Fibroblast of the aortic adventitia (primary cell): ENCODE measurements at regions not wholly inside any gene's neighbourhood (a gene's known extent, or its start where the extent isn't known, plus 50 kb on each side); places are given as distances from the start of the nearest gene placed in this dataset.

Experiments used
- DNase-seq: peaks from one replicate; pipeline ENCODE4 v3.0.0-alpha.2; 2010; ENCODE audit warnings: low read depth
- H3K4me3 ChIP-seq: 2 replicates; pipeline ENCODE4 v1.5.1; 2011; ENCODE audit warnings: low read depth, mild to moderate bottlenecking, control low read depth, low read length, moderate library complexity
- TF ChIP-seq, protein P1 (sequence below): IDR thresholded peaks from 2 replicates; pipeline ENCODE4 v1.5.1; 2011; ENCODE audit warnings: mild to moderate bottlenecking, low read length, control low read depth, inconsistent platforms; ENCODE audit not compliant: insufficient read depth

DNA sequence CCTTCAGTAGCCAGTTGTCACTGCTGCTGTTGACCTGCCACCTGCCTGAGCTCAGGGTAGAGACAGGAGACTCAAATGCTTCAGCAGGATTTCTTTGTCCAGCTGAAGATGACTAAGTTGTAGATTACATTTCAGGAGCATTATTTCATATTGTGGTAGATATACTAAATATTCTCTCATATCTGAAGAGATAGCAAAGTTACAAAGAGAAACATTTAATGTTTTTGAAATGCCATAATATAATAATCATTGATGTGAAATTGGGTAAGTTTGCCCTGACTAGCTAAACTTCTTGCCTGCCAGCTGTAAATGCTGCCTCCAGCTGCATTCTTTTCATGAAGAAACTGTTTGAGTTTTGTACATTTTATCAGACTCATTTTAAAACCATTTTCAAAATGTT is 247.6 kb upstream of the CNKSR2 start:
- peak; percentile 2 for DNase-seq
- no peak overlapping the region for H3K4me3 ChIP-seq
- TF ChIP-seq, protein P1, sequence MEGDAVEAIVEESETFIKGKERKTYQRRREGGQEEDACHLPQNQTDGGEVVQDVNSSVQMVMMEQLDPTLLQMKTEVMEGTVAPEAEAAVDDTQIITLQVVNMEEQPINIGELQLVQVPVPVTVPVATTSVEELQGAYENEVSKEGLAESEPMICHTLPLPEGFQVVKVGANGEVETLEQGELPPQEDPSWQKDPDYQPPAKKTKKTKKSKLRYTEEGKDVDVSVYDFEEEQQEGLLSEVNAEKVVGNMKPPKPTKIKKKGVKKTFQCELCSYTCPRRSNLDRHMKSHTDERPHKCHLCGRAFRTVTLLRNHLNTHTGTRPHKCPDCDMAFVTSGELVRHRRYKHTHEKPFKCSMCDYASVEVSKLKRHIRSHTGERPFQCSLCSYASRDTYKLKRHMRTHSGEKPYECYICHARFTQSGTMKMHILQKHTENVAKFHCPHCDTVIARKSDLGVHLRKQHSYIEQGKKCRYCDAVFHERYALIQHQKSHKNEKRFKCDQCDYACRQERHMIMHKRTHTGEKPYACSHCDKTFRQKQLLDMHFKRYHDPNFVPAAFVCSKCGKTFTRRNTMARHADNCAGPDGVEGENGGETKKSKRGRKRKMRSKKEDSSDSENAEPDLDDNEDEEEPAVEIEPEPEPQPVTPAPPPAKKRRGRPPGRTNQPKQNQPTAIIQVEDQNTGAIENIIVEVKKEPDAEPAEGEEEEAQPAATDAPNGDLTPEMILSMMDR, result no peak

DNA sequence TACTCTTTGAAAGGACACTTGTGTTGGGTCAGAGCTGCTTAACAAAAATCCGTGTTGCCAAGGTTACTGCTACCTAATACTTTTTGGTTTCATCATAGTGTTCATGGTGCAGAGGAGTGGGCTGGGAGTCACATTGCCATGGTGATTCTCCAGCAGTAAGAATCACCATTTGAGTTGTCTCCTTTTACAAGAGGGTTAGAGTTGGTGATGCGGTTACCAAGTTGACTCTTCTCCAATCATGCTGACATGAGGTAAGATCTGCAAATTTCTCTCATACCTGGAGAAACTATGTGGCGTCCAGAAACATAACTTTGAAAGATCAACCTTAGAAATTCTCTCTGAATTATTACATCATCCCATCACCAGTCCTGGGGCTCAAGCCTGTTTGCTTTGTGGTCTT is 242.9 kb upstream of the CNKSR2 start:
- H3K4me3 ChIP-seq, result no peak overlapping the region
- TF ChIP-seq, protein P1, result no peak

DNA sequence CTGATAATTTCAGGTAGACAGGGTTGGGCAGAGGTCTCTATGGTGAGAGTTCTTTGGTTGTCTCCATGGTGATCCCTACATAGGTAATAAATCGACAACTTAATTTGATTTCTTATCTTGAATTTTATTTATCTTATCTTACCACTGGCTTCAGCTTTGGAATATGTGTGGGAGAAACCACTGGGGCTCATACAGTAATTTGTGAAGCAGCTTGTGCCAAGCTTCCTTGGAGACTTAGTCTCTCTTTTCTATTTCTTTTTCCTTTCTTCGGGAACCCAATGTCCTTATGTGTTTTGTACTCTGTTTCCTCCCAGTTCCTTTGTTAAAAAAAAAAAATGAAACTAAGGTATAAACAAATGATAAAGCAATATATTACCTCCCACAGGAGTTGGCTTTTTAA is 242.4 kb upstream of the CNKSR2 start:
- no peak for DNase-seq
- TF ChIP-seq, protein P1, result no peak
- H3K4me3 ChIP-seq, result no peak overlapping the region

More for the DNA sequence above, 242.9 kb upstream of the CNKSR2 start:
- DNase-seq, result no peak

- TF ChIP-seq, protein P1, result no peak
- no peak for DNase-seq
These were observed 241.4 kb upstream of the CNKSR2 start for GRCh38 chrX:21132686-21133393.

DNA sequence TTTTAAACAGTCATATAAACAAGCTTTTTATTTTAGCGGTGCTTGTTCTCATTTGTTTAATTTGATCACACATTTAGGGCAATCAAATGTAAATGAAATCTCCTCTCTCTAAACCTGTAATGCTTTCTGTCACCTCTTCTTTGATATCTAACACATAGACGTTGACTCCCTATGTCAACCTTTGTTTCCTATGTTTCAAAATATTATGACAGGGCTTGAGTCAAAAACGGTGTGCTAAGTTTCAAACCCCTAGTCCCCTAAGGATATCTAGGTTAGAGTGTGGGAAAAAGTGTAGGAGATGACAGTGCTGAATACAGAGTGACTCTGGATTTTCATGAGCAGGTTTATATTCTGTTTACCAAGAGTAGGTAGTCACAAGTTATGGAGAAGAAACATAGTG is 224.0 kb upstream of the CNKSR2 start:
- TF ChIP-seq, protein P1, result no peak
- H3K4me3 ChIP-seq, result no peak overlapping the region
- no peak for DNase-seq

More at GRCh38 chrX:21132686-21133393, 241.4 kb upstream of the CNKSR2 start:
- no peak overlapping the region for H3K4me3 ChIP-seq

GRCh38 chrX:21151051-21151450 is 223.2 kb upstream of the CNKSR2 start:
- no peak for DNase-seq
- H3K4me3 ChIP-seq, result no peak overlapping the region
- TF ChIP-seq, protein P1, result no peak

DNA sequence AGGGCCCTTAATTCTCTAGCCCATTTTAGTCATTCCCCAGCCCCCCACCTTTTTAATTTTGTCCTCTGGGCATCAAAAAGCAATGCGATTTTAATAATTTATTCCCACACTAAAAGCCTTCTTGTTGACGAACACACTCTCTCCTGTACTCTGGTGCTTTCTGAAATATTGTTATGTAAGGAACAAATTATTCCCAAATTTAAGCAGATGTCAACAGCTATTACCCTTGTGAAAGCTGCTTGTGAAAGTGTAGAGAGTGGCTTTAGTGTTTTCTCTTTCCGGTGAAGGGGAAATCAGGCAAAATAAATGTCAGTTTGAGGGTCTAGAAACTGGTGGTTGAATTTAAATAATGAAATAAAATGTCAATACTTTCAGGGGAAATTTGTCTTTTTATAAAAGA is 221.2 kb upstream of the CNKSR2 start:
- TF ChIP-seq, protein P1, result no peak
- no peak for DNase-seq
- no peak overlapping the region for H3K4me3 ChIP-seq
